ENCODE measurements at regions not wholly inside any gene's neighbourhood (a gene's known extent, or its start where the extent isn't known, plus 50 kb on each side); places are given as distances from the start of the nearest gene placed in this dataset.

DNA sequence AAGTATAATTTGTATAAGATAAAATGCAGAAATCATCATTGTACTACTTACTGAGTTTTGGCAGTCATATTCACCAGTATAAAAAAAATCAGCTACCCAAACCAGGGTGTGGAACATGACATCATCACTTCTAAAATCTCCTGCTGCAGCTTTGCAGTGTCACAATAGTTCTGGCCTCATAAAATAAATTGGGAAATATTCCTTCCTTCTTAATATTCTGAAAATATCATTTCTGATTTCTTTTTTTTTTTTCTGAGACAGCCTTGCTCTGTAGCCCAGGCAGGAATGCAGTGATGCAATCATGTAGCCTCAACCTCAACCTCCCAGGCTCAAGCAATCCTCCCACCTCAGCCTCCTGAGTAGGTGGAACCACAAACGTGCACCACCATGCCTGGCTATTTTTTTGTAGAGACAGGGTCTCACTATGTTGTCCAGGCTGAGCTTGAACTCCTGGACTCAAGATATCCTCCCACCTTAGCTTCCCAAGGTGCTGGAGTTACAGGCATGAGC is 101.4 kb downstream of the TMEM18 start:
- TF ChIP-seq, protein P1, sequence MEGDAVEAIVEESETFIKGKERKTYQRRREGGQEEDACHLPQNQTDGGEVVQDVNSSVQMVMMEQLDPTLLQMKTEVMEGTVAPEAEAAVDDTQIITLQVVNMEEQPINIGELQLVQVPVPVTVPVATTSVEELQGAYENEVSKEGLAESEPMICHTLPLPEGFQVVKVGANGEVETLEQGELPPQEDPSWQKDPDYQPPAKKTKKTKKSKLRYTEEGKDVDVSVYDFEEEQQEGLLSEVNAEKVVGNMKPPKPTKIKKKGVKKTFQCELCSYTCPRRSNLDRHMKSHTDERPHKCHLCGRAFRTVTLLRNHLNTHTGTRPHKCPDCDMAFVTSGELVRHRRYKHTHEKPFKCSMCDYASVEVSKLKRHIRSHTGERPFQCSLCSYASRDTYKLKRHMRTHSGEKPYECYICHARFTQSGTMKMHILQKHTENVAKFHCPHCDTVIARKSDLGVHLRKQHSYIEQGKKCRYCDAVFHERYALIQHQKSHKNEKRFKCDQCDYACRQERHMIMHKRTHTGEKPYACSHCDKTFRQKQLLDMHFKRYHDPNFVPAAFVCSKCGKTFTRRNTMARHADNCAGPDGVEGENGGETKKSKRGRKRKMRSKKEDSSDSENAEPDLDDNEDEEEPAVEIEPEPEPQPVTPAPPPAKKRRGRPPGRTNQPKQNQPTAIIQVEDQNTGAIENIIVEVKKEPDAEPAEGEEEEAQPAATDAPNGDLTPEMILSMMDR (IDR thresholded peaks at IDR 0.05), result no peak

DNA sequence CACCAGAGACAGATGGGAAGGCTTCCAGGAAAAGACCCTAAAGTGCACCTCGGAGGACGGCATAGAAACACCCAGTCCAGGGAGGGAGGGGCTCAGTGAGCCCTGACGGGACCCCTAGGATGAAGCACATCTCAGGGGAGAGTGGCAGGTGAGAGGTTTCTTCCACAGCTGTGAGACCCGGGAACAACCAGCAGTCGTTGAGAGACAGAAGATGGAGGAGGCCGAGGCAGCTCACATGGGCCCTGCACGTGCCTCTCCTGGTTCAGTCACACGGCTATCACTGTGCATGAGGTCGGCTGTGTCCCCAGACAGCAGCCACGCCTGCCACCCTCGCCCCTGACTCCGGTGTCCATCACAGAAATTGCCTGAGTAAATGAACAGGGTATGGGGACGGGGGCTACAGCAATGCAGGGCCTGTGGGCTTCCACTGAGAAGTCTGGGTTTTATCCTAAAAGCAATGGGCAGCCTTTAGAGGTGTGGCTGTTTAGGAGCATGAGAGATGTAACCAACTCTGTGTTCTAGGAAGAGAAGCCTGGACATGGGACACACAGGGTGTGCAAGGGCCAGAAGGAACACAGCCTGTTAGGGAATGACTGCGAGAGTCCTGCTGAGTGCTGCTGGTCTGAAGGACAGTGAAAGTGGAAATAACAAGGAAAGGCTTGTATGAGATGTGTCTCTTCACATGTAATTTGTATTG is 102.0 kb downstream of the TMEM18 start:
- TF ChIP-seq, protein P1 (IDR thresholded peaks at IDR 0.05), result no peak

DNA sequence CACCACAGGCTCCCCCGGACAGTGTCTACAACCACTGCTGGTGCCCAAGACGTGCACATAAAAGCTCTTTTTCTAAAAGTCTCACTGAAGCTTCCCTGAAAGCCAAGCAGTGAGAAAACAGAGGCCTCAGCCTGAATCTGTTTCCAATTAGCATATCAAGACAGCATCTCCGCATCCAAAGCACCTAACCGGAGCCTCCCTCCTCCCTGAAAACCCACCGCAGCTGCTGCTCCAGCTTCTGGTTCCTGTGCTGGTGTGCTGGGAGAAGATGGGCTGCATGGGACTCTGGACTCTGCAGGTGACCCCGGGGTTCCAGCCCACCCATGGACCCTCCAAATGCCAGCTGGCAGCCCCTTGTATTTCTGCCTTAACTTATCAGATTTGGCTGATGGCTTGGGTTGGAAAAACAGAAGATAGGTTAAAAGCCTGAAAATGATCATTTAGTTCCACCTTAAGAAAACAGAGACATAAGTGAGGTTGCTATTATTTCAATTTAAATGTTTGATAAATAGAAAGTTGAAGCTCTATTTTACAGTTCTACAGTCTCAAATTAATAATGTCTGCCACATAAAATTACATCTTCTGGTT is 103.3 kb downstream of the TMEM18 start:
- TF ChIP-seq, protein P1 (IDR thresholded peaks at IDR 0.05), result no peak

DNA sequence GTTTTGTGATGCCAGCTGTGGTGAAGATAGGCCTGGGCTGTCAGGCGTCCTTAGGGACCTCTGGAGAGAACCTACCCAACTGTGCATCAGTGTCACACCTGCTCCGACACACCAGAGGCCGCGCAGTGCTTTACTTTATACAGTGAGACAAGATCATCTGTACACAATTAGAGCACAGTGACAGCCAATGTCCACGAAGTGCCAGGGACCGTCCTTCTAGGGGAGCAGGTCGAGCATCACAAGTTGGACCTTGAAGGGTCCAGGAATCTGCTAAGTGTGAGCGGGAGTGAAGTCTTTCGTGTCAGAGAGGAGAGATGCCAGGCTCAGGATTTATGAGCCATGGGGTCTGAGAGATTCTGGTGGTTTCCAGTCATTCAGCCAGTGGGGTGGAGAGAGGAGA is 104.2 kb downstream of the TMEM18 start:
- TF ChIP-seq, protein P1 (IDR thresholded peaks at IDR 0.05), result no peak

DNA sequence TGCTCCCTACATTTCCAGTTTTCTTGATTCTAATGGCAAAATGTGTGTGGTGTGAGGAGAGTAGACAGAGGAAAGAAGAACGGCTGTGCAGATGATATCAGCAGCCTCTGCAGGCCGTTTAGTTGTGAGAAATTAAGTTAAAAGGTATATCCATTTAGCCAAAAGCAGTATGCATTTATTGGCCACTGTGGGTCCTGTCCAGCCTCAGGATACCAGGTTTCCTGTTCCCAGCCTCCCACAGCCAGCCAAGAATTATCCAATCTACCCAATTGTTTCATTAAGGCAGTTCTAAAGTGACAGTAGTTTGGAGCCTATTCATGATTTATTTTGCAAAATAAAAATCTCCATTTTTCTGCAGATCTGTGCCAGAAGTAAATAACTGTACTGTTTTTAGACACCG is 107.5 kb downstream of the TMEM18 start:
- TF ChIP-seq, protein P1 (IDR thresholded peaks at IDR 0.05), result no peak

DNA sequence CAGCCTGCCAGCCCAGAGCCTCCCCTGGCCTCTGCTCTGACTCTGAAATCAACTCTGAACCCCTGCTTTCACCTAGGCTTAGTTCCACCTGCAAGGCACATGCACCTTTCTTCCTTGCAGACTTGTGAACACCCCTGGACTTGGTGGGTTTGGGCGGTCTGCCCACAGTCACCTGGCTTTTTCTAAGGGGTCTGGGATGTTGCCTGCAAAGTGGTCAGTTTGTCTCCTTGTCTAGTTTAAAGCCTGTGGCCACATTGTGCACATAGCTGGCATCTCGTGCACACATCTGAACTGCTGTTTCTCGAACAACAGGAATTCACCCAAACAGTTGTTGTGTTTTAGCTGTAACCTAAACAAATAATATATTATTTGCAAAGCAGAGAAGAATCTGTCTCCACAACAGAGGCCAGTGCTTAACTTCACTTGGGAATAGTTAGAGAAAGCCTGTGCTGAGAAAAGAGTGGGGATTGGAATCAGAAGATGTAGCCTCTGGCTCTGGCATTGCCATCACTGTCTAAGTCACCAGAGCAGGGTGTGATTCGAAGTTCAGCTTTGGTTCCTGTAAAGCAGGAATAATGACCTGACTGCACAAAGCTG is 108.5 kb downstream of the TMEM18 start:
- TF ChIP-seq, protein P1 (IDR thresholded peaks at IDR 0.05), result no peak

DNA sequence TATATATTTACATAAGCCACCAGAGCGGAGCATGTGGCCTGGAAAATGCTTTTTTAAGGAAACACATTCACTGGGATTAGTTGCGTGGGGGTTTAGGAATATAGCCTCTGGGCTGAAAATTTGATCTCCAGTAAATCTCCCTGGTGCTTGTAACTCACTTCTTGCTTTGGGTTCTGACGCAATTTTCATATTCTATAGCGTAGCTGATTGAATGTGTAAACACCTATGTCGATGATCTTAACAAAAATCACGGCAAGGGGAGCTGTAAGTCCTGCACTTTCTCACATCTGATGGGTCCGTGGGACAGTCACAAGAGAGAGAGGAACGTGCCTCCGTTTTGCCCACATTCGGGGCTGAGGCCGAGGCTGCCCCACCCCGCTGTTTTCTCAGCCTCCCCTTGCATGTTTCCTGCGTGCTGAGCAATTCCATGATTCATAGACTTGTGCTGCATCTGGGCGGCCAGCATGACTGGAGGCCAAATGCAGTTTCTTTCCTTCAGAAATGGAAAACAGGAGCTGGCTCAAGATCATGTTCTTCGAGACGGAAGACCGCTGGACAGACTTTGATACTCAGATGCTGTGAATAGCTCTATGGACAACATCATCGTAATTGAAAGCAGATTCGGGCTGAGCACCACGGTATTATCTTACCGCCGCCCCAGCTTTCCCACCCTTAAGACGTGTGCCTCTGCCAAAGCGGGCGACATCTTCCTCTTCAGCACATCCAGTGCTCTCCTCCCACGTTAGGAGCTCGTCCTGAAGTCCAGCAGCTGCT is 109.2 kb downstream of the TMEM18 start:
- TF ChIP-seq, protein P1 (IDR thresholded peaks at IDR 0.05), result no peak

Measured in LNCAP (cell line).